ENCODE measurements at regions not wholly inside any gene's neighbourhood (a gene's known extent, or its start where the extent isn't known, plus 50 kb on each side); places are given as distances from the start of the nearest gene placed in this dataset.
"Not testable (repeated sequence)": the region's sequence is repeated elsewhere in the genome, so short reads cannot be mapped to it uniquely, and the experiment has no call there.

DNA sequence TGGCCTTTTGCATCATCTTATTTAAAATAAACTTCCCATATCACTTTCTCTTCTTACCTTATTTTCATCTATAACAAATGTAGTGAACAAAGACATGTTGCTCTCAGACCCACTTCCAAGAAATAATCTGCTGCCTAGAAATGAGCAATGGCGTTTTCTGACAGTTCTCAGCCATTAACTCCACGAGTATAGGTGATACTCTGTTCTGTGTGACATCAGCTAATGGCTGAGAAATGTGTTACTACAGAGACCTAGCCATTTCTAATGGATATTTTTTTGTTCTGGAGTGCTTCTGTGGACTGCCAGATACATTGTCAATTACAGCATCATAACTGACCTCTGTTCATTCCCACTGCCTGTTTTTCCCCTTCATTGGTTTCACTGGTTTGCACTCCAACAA lies 67.8 kb downstream of the CCDC59 start:
- POLR2A ChIA-PET = no interaction called here
- Histone ChIP-seq H3K27ac (ENCODE audit: low read length) (no peak overlapping the region), H3K4me1 (ENCODE audit: control insufficient read depth, insufficient read depth, low read length) (no peaks in the 10 kb centered on the region), H3K36me3 (ENCODE audit: control insufficient read depth, insufficient read depth, low read length) (no peaks in the 10 kb centered on the region), H3K4me3 (ENCODE audit: low read depth in 2 of 2, low read length in 2 of 2) (no peak overlapping the region), H3K9me3 (ENCODE audit: control insufficient read depth, insufficient read depth, low read depth, low read length) (no peaks in the 10 kb centered on the region), H3K27me3 (ENCODE audit: control insufficient read depth, insufficient read depth, low read length) (no peaks in the 10 kb centered on the region)
- TF ChIP-seq POLR2AphosphoS5 (IDR thresholded peaks at IDR 0.05; ENCODE audit: low read depth, low read length) = no peak
- TF ChIP-seq, protein P1, sequence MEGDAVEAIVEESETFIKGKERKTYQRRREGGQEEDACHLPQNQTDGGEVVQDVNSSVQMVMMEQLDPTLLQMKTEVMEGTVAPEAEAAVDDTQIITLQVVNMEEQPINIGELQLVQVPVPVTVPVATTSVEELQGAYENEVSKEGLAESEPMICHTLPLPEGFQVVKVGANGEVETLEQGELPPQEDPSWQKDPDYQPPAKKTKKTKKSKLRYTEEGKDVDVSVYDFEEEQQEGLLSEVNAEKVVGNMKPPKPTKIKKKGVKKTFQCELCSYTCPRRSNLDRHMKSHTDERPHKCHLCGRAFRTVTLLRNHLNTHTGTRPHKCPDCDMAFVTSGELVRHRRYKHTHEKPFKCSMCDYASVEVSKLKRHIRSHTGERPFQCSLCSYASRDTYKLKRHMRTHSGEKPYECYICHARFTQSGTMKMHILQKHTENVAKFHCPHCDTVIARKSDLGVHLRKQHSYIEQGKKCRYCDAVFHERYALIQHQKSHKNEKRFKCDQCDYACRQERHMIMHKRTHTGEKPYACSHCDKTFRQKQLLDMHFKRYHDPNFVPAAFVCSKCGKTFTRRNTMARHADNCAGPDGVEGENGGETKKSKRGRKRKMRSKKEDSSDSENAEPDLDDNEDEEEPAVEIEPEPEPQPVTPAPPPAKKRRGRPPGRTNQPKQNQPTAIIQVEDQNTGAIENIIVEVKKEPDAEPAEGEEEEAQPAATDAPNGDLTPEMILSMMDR (IDR thresholded peaks at IDR 0.05) = no peak
- TF ChIP-seq TCF7L2 (IDR thresholded peaks at IDR 0.05; ENCODE audit: low read depth, low read length) = no peak
- TF ChIP-seq SIN3A (IDR thresholded peaks at IDR 0.05; ENCODE audit: borderline replicate concordance, insufficient read depth, low read depth, low read length) = no peak
- TF ChIP-seq, protein P2, sequence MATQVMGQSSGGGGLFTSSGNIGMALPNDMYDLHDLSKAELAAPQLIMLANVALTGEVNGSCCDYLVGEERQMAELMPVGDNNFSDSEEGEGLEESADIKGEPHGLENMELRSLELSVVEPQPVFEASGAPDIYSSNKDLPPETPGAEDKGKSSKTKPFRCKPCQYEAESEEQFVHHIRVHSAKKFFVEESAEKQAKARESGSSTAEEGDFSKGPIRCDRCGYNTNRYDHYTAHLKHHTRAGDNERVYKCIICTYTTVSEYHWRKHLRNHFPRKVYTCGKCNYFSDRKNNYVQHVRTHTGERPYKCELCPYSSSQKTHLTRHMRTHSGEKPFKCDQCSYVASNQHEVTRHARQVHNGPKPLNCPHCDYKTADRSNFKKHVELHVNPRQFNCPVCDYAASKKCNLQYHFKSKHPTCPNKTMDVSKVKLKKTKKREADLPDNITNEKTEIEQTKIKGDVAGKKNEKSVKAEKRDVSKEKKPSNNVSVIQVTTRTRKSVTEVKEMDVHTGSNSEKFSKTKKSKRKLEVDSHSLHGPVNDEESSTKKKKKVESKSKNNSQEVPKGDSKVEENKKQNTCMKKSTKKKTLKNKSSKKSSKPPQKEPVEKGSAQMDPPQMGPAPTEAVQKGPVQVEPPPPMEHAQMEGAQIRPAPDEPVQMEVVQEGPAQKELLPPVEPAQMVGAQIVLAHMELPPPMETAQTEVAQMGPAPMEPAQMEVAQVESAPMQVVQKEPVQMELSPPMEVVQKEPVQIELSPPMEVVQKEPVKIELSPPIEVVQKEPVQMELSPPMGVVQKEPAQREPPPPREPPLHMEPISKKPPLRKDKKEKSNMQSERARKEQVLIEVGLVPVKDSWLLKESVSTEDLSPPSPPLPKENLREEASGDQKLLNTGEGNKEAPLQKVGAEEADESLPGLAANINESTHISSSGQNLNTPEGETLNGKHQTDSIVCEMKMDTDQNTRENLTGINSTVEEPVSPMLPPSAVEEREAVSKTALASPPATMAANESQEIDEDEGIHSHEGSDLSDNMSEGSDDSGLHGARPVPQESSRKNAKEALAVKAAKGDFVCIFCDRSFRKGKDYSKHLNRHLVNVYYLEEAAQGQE (IDR thresholded peaks at IDR 0.05; ENCODE audit: insufficient read depth in 1 of 2, low read depth in 2 of 2, low read length in 1 of 2) = no peak
- no peak for ATAC-seq
- intact Hi-C loops (cut with micrococcal nuclease; ENCODE audit: unreplicated experiment) (no loop called here), in situ Hi-C loops (cut with HindIII; ENCODE audit: low pct_unique_long_range_greater_than_20kb, low sequenced_read_pairs) (no loop called here)
- CTCF ChIA-PET = no interaction called here
- DNase-seq (ENCODE audit: low read depth, low spot score) = no peak
- BruUV-seq (replicated peaks) = no TSS peak

DNA sequence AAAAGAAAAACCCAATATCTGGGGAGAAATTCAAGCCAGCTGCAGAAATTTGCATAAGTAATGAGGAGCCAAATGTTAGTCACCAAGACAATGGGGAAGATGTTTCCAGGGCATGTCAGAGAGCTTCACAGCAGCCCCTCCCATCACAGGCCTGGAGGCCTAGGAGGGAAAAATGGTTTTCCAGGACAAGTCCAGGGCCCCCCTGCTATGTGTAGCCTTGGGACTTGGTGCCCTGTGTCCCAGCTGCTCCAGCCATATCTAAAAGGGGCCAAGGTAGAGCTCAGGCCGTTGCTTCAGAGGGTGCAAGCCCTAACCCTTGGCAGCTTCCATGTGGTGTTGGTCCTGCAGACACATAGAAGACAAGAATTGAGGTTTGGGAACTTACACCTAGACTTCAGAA lies 76.9 kb downstream of the CCDC59 start:
- H3K36me3 ChIP-seq (ENCODE audit: control insufficient read depth, insufficient read depth, low read length); H3K4me3 ChIP-seq (ENCODE audit: low read depth in 2 of 2, low read length in 2 of 2); H3K9me3 ChIP-seq (ENCODE audit: control insufficient read depth, insufficient read depth, low read depth, low read length); intact Hi-C loops (cut with micrococcal nuclease; ENCODE audit: unreplicated experiment); H3K27ac ChIP-seq (ENCODE audit: low read length); H3K4me1 ChIP-seq (ENCODE audit: control insufficient read depth, insufficient read depth, low read length); H3K27me3 ChIP-seq (ENCODE audit: control insufficient read depth, insufficient read depth, low read length); POLR2A ChIA-PET; ATAC-seq; DNase-seq (ENCODE audit: low read depth, low spot score); in situ Hi-C loops (cut with HindIII; ENCODE audit: low pct_unique_long_range_greater_than_20kb, low sequenced_read_pairs); CTCF ChIA-PET; BruUV-seq (replicated peaks): not testable (repeated sequence)

DNA sequence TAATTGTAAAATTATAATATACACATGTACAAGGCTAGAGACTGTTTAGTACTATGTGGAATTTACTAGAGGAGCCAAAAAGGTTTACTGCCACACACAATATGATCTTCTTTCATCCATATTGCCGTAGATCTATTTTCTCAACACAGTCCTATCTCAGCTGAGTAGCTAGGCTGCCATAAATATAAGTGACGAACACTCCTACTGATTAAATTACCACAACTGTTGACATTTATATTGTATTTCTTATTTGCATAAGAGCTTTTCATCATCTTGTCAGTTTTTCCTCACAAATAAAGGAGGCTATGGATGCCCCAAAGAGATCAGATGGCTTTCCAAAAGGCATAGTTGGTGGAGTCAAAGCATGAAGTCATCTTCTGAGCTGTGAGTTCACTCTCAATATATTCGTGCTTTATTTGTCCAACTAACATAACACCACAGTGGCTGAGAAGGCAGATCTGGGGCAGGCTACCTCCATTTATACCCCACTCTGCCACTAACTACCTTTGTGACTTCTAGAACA lies 78.6 kb downstream of the CCDC59 start:
- no peak for ATAC-seq

More for the DNA sequence above, 78.6 kb downstream of the CCDC59 start:
- DNase-seq (ENCODE audit: low read depth, low spot score) = no peak
- Histone ChIP-seq H3K36me3 (ENCODE audit: control insufficient read depth, insufficient read depth, low read length) (no peaks in the 10 kb centered on the region), H3K27ac (ENCODE audit: low read length) (no peak overlapping the region), H3K4me1 (ENCODE audit: control insufficient read depth, insufficient read depth, low read length) (no peaks in the 10 kb centered on the region), H3K4me3 (ENCODE audit: low read depth in 2 of 2, low read length in 2 of 2) (no peak overlapping the region), H3K27me3 (ENCODE audit: control insufficient read depth, insufficient read depth, low read length) (no peaks in the 10 kb centered on the region), H3K9me3 (ENCODE audit: control insufficient read depth, insufficient read depth, low read depth, low read length) (no peaks in the 10 kb centered on the region)
- no TSS peak for BruUV-seq (replicated peaks)
- TF ChIP-seq TCF7L2 (IDR thresholded peaks at IDR 0.05; ENCODE audit: low read depth, low read length) = no peak
- TF ChIP-seq POLR2AphosphoS5 (IDR thresholded peaks at IDR 0.05; ENCODE audit: low read depth, low read length) = no peak
- TF ChIP-seq, protein P2 (IDR thresholded peaks at IDR 0.05; ENCODE audit: insufficient read depth in 1 of 2, low read depth in 2 of 2, low read length in 1 of 2) = no peak
- TF ChIP-seq SIN3A (IDR thresholded peaks at IDR 0.05; ENCODE audit: borderline replicate concordance, insufficient read depth, low read depth, low read length) = no peak
- TF ChIP-seq, protein P1 (IDR thresholded peaks at IDR 0.05) = no peak
- CTCF ChIA-PET = no interaction called here
- in situ Hi-C loops (cut with HindIII; ENCODE audit: low pct_unique_long_range_greater_than_20kb, low sequenced_read_pairs) = no loop called here
- intact Hi-C loops (cut with micrococcal nuclease; ENCODE audit: unreplicated experiment) = no loop called here
- POLR2A ChIA-PET = no interaction called here
